SU-DHL-6 (cell line): ENCODE measurements at regions not wholly inside any gene's neighbourhood (a gene's known extent, or its start where the extent isn't known, plus 50 kb on each side); places are given as distances from the start of the nearest gene placed in this dataset.

Experiments
- CTCF ChIP-seq: fragments of 200-600 bp; sonication (generic); IDR thresholded peaks from one replicate; pipeline ENCODE4 v1.5.1; 2017; ENCODE audit warnings: antibody characterized with exemption, mild to moderate bottlenecking, low read length, moderate library complexity; ENCODE audit not compliant: insufficient read depth, poor library complexity, severe bottlenecking
- EZH2phosphoT487 ChIP-seq: fragments of 200-600 bp; sonication (generic), shearing (Covaris generic); conservative IDR thresholded peaks from 2 replicates; pipeline ENCODE4 v1.6.1; 2018; ENCODE audit warnings: mild to moderate bottlenecking, antibody characterized with exemption, low read length, moderate library complexity, mixed read lengths

GRCh38 chr2:239778042-239778851 is 246.9 kb downstream of the NDUFA10 start:
- TF ChIP-seq CTCF (no peak), EZH2phosphoT487 (no peak)
